Left ventricle myocardium inferior (tissue), 1 donor: ENCODE measurements at regions not wholly inside any gene's neighbourhood (a gene's known extent, or its start where the extent isn't known, plus 50 kb on each side); places are given as distances from the start of the nearest gene placed in this dataset.

Experiments
- DNase-seq: peaks from one replicate; pipeline ENCODE4 v3.0.0-alpha.2; 2020
- H3K27ac ChIP-seq: fragments of 200-600 bp; replicated peaks from 2 replicates; pipeline ENCODE4 v1.8.0; 2021
- H3K27me3 ChIP-seq: fragments of 200-600 bp; 2 replicates; pipeline ENCODE4 v1.8.0; 2021; ENCODE audit warnings: low read depth
- H3K36me3 ChIP-seq: fragments of 200-600 bp; 2 replicates; pipeline ENCODE4 v1.8.0; 2021
- H3K4me1 ChIP-seq: fragments of 200-600 bp; 2 replicates; pipeline ENCODE4 v1.8.0; 2021
- H3K4me3 ChIP-seq: fragments of 200-600 bp; 2 replicates; pipeline ENCODE4 v1.8.0; 2021; ENCODE audit warnings: mild to moderate bottlenecking, moderate library complexity
- H3K9me3 ChIP-seq: fragments of 200-600 bp; replicated peaks from 2 replicates; pipeline ENCODE4 v1.8.0; 2021
- intact Hi-C: fragments of 100-400 bp; cut with micrococcal nuclease; formaldehyde crosslinking; loops from one replicate; pipeline ENCODE4 v1.11.0; 2022
- TF ChIP-seq, protein P1 (sequence below): fragments of 200-600 bp; IDR thresholded peaks from 2 replicates; pipeline ENCODE4 v1.8.0; 2021; ENCODE audit warnings: antibody characterized with exemption, mild to moderate bottlenecking, borderline replicate concordance
- donor health status: DM: no; HTN: yes; CAD: no; lungs with severe emphysema.

DNA sequence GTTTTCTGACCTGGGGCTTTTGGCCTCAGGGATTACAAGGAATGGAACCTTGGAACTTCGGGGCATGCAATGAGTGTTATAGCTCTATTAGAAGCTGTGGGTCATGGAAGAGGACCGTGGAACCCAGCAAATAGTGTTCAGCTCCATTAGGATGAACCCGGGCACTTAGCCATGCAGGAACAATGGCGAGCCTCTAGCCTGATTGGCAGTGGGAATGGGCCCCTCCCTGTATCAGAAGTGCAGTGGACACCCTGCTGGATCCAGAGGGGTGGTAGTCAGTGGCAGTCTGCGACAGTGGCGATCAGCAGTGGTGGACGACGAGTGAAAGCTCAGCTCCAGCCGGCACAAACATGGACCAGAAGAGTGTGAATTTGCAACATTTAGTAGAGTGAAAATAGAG lies 315.4 kb upstream of the TECRL start:
- Histone ChIP-seq H3K4me1 (no peaks in the 10 kb centered on the region), H3K27me3 (no peaks in the 10 kb centered on the region), H3K9me3 (no peaks in the 10 kb centered on the region), H3K4me3 (no peak overlapping the region), H3K36me3 (no peaks in the 10 kb centered on the region), H3K27ac (no peak overlapping the region)
- intact Hi-C loops = no loop called here
- TF ChIP-seq, protein P1, sequence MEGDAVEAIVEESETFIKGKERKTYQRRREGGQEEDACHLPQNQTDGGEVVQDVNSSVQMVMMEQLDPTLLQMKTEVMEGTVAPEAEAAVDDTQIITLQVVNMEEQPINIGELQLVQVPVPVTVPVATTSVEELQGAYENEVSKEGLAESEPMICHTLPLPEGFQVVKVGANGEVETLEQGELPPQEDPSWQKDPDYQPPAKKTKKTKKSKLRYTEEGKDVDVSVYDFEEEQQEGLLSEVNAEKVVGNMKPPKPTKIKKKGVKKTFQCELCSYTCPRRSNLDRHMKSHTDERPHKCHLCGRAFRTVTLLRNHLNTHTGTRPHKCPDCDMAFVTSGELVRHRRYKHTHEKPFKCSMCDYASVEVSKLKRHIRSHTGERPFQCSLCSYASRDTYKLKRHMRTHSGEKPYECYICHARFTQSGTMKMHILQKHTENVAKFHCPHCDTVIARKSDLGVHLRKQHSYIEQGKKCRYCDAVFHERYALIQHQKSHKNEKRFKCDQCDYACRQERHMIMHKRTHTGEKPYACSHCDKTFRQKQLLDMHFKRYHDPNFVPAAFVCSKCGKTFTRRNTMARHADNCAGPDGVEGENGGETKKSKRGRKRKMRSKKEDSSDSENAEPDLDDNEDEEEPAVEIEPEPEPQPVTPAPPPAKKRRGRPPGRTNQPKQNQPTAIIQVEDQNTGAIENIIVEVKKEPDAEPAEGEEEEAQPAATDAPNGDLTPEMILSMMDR = no peak
- no peak for DNase-seq

DNA sequence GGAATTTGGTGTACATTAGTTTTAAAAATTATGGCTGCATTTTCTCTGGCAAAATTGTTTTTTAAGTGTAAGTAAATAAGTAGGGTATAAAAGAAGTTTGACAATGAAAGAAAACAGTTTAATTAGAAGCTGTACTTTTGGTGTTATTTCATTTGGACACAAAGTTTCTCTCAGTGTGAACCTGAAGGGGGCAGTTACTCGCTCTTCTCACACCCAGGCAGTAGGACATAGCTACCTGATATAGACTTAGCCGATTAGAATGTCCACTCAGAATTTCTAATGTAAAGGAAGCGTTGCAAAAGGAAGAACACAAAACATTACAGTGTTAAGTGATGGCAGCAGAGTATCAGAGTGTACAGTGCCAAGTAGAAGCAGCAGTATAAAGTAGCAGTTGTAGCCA lies 311.9 kb upstream of the TECRL start:
- Histone ChIP-seq H3K4me1 (no peaks in the 10 kb centered on the region), H3K4me3 (no peak overlapping the region), H3K36me3 (no peaks in the 10 kb centered on the region), H3K27me3 (no peaks in the 10 kb centered on the region), H3K9me3 (no peaks in the 10 kb centered on the region), H3K27ac (no peak overlapping the region)
- intact Hi-C loops = no loop called here
- TF ChIP-seq, protein P1 = no peak
- DNase-seq = no peak

DNA sequence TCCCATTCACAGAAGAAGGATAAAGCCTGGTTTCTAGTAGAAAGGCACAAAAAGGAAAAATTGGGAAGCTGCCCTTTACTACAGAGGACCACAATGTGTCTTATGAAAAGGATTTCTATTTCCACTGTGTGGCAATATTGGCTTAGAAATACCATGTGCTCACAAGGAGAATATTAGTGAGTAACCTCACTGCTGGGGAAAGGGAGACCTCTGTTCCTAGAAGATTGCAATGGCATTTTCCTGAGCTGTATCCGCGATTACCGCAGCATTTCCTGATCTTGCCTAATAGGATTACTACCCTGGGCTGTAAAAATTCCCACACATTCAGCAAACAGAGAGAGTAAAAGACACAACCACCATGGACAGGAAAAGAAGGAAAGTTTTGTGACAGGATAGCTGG lies 308.8 kb upstream of the TECRL start:
- no peak overlapping the region for H3K27ac ChIP-seq
- intact Hi-C loops = no loop called here
- no peaks in the 10 kb centered on the region for H3K36me3 ChIP-seq
- no peak for DNase-seq
- H3K9me3 ChIP-seq = no peaks in the 10 kb centered on the region
- TF ChIP-seq, protein P1 = no peak
- H3K27me3 ChIP-seq = no peaks in the 10 kb centered on the region
- H3K4me3 ChIP-seq = no peak overlapping the region
- H3K4me1 ChIP-seq = no peaks in the 10 kb centered on the region

DNA sequence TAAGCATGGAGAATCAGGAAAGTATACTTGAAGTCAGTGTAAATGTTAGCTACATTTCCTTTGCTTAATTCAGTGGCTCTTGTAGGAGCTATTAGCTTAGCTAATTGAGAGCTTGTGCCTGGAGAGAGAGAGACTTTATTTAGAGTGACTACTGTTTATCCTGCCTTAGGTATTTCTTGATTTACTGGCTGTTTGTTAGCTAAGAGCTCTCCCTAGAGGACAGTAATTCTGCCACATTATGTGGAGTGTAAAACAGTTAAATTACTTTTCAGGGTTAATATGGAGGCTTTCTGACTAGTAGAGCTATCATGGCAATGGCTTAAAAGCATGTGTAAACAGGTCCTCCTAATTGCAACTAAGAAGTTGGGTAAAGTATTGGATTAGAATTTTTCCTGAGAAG lies 306.5 kb upstream of the TECRL start:
- no peaks in the 10 kb centered on the region for H3K9me3 ChIP-seq
- H3K4me1 ChIP-seq = no peaks in the 10 kb centered on the region
- intact Hi-C loops = no loop called here
- H3K4me3 ChIP-seq = no peak overlapping the region
- DNase-seq = no peak
- TF ChIP-seq, protein P1 = no peak
- no peaks in the 10 kb centered on the region for H3K27me3 ChIP-seq
- H3K27ac ChIP-seq = no peak overlapping the region
- H3K36me3 ChIP-seq = no peaks in the 10 kb centered on the region

DNA sequence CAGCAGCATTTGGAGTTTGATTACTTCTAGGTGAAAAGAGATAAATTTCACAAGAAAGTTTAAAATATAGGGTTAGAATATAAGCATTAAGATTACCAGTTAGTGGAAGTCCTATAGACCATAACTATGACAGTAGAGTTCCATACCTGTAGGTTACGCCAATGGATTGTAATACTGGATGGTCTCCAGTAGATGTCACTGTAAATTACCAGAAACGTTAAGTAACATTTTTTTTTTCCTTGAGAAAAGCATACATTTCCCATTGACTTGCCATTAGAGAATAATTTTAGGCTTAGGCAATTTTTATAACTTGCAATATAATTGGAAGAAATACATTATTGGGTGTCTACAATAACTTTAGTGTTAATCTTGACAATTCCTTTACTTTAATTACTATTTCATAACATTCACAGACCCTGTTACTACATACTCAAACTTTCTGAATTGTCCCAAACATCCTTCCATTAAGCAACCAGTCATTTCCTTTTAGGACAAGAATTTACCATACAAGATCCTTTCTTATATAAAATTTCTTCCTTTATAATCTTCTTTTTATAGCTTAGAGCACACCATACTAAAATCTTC lies 304.1 kb upstream of the TECRL start:
- intact Hi-C loops = no loop called here
- no peak for DNase-seq
- Histone ChIP-seq H3K27me3 (no peaks in the 10 kb centered on the region), H3K4me1 (no peaks in the 10 kb centered on the region), H3K9me3 (no peaks in the 10 kb centered on the region), H3K36me3 (no peaks in the 10 kb centered on the region), H3K27ac (no peak overlapping the region), H3K4me3 (no peak overlapping the region)
- TF ChIP-seq, protein P1 = peak; percentile 49
